Activated CD4-positive, alpha-beta T cell treated with anti-CD3 and anti-CD28 coated beads, Interleukin-2, Interleukin-6, amounts not matched to agents 100 ng/mL and 50 ng/mL, durations not matched to agents 16 hours and 8 hours (primary cell): ENCODE measurements at regions not wholly inside any gene's neighbourhood (a gene's known extent, or its start where the extent isn't known, plus 50 kb on each side); places are given as distances from the start of the nearest gene placed in this dataset.
"Not testable (repeated sequence)": the region's sequence is repeated elsewhere in the genome, so short reads cannot be mapped to it uniquely, and the experiment has no call there.

Source experiments
- DNase-seq: peaks from one replicate; pipeline ENCODE4 v3.0.0-alpha.2; 2020

DNA sequence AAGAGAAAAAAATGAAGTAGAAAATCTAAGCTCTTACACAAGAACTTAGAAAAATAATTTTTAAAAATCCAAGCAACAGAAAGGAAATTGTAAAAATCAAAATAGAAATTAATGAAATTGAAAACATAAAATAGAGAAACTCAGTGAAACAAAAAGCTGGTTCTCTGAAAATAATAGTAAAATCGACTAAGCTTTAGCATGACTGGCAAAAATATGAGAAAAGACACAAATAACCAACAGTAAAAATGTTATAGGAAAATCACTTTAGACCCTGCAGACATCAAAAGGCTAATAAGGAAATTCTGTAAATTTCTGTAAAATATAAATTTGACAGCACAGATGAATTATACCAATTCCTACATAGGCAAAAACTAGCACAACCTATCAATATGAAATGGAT lies 768.9 kb upstream of the LRRTM1 start:
- DNase-seq, result no peak

GRCh38 chr2:81068144-81068543 lies 763.6 kb upstream of the LRRTM1 start:
- DNase-seq, result no peak

DNA sequence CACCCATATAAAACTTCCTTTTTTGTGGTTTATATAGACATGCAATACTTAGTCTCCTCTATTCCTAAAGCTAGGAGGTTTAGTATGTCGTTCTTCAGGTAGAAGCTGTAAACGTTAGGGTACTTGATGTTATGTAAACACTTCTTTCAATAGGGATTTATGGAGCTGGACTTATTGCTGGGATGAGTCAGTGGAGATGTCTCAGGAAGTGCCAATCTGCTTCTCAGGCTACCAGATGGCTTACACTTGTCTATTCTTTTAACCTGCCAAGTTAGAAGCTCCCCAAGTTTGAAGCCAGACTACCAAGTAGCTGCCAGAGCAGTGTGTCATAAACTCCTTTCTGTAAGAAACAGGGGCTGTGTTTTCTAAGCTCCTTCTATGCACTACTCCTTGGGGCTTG lies 756.5 kb upstream of the LRRTM1 start:
- DNase-seq, result no peak

- DNase-seq, result no peak
Observed at GRCh38 chr2:81050580-81051095, 746.1 kb upstream of the LRRTM1 start.

- no peak for DNase-seq
Observed at GRCh38 chr2:81043681-81044080, 739.1 kb upstream of the LRRTM1 start.

DNA sequence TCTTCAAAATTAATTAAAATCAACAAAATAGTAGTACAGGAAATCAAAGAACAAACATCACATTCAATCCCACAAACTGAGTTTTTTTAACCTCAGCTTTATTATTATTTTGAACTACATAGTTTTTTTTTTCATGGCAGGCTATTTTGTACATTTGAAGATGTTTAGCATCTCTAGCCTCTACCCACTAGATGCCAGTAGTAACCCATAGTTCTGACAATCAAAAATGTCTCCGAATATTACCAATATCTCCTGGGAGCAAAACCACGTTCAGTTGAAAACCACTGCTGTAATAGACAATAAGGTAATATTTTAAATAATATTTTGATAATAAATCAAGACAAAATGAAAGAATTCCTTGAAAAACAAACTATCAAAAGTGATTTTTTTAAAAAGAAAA lies 702.6 kb upstream of the LRRTM1 start:
- no peak for DNase-seq

GRCh38 chr2:81002906-81003305 lies 698.4 kb upstream of the LRRTM1 start:
- DNase-seq, result no peak

DNA sequence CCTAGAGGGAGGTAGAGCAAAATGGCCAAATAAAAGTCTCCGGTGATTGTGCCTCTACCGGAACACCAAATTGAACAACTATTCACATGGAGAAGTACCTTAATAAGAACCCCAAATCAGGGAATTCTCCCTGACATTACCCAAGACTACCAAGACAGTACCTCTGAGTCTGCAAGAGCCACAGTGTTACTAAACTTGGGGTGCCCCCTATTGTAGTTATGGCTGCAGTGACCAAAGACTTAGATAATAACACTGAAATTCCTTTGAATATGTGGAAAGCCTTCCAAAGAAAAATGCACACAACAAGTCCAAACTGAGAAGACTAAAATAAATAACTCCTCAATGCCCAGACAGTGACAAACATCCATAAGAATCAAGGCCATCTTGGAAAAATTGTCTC lies 682.9 kb upstream of the LRRTM1 start:
- DNase-seq, result no peak

- DNase-seq, result no peak
Observed at GRCh38 chr2:80969900-80970299, 665.3 kb upstream of the LRRTM1 start.

- no peak for DNase-seq
Observed at GRCh38 chr2:80968450-80968849, 663.9 kb upstream of the LRRTM1 start.

DNA sequence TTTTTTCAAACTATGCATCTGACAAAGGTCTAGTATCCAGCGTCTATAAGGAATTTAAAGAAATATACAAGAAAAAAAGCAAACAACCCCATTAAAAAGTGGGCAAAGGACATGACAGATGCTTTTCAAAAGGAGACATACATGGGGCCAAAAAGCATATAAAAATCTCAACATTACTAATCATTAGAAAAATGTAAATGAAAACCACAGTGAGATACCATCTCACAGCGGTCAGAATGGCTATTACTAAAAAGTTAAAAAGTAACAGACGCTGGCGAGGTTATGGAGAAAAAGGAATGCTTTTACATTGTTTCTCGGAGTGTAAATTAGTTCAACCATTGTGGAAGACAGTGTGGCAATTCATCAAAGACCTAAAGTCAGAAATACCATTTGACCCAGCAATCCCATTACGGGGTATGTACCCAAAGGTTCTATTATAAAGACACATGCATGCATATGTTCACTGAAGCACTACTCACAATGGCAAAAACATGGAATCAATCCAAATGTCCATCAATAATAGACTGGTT lies 643.1 kb upstream of the LRRTM1 start:
- no peak for DNase-seq

- DNase-seq, result no peak
Observed at GRCh38 chr2:80943487-80943886, 638.9 kb upstream of the LRRTM1 start.

GRCh38 chr2:80942766-80943165 lies 638.2 kb upstream of the LRRTM1 start:
- DNase-seq, result no peak

DNA sequence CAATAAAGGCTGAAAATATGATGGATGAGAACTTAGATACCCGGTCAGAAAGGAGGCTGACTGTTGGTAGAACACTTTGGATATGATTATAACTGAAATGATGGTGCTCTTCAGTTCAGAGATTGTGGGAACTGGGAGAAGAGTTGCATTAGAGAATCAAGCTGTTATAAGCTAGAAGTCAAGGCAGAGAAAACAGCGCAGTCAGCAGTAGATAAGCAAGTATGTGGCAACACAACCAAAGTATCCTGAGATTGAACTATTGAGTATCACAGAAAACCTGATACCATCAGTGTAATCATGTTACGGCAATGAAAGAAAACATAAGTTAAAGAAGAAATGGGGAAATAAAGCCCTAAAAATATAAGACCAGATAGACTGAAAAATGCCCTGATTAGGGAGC lies 633.9 kb upstream of the LRRTM1 start:
- DNase-seq, result no peak

- not testable (repeated sequence) for DNase-seq
Observed at GRCh38 chr2:80931820-80932219, 627.3 kb upstream of the LRRTM1 start.

GRCh38 chr2:80930777-80931176 lies 626.2 kb upstream of the LRRTM1 start:
- DNase-seq, result no peak

DNA sequence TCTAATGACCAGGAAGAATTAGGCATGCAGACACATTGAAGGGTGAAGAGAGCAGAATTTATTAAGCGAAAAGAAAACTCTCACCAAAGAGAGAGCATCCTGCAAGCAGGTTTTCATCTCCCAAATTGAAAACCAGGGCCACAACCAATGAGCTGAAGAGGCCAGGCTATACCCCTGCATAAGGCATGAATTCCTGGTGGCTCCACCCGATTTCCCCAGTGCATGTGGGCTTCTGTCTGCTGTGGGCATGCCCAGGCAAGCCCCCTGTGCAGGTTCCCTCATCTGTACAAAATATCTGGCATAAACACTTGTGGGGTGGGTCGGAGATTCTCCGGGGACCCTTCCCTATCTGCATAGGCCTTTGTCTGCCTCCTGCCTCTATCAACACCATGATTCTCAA lies 621.6 kb upstream of the LRRTM1 start:
- no peak for DNase-seq

DNA sequence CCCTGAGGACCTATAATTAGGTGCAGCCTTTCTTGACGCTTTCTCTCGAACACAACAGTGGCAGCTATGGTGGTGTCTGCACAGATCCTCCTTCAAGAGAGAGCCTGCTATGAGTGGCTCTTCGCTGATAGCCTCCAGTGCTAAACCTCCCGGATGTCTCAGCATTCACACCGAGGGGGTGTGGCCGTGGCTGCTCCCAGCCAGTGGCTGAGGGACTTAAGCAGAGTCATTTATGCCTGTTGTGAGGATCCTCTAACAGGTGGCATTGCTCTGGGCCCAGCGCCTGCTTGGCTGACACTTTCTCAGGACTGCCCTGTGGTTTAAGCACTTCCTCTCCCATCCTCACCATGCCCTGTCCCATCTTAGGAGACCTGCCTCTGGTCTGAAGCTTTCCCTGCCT lies 592.0 kb upstream of the LRRTM1 start:
- DNase-seq, result no peak

GRCh38 chr2:80894486-80894885 lies 589.9 kb upstream of the LRRTM1 start:
- no peak for DNase-seq

- no peak for DNase-seq
Observed at GRCh38 chr2:80893711-80894110, 589.2 kb upstream of the LRRTM1 start.

GRCh38 chr2:80889009-80889408 lies 584.5 kb upstream of the LRRTM1 start:
- no peak for DNase-seq

GRCh38 chr2:80887841-80888378 lies 583.4 kb upstream of the LRRTM1 start:
- no peak for DNase-seq

- DNase-seq, result no peak
Observed at GRCh38 chr2:80874374-80874773, 569.8 kb upstream of the LRRTM1 start.

- no peak for DNase-seq
Observed at GRCh38 chr2:80869858-80870438, 565.4 kb upstream of the LRRTM1 start.

DNA sequence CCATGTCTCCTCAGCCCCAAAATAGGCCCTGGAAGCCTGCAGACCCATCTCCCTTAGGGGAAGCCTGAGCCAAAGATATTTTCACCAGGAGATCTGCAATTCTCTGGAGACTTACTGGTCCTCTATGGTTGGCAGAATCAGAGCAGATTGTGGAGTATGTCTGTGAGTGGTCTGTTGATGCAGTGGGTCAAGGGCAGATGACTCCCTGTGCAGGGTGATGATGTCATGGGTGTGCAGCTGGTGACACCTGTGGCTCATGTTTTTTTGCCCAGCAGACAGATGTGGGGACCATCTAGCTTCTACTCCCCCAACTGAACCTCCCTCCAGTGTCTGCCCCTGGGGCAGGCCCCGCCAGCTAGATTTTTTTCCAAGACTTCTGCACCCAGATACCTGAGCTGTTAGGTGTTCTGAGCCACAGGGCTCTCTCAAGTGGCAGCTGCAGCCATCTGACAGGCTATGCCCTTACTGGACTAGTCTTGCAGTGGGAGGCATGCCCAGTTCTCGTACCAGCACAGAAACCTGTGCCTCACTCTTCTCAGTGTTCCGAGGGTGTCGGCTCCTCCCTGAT lies 558.7 kb upstream of the LRRTM1 start:
- DNase-seq, result no peak
